H4 (cell line): ENCODE measurements at regions not wholly inside any gene's neighbourhood (a gene's known extent, or its start where the extent isn't known, plus 50 kb on each side); places are given as distances from the start of the nearest gene placed in this dataset.
A peak's percentile ranks its signal among the peaks of the same experiment; 100 is the strongest.
"Not testable (repeated sequence)": the region's sequence is repeated elsewhere in the genome, so short reads cannot be mapped to it uniquely, and the experiment has no call there.

ENCODE experiments used
- DNase-seq: peaks from one replicate; pipeline ENCODE4 v3.0.0-alpha.2; 2015; ENCODE audit warnings: low spot score

DNA sequence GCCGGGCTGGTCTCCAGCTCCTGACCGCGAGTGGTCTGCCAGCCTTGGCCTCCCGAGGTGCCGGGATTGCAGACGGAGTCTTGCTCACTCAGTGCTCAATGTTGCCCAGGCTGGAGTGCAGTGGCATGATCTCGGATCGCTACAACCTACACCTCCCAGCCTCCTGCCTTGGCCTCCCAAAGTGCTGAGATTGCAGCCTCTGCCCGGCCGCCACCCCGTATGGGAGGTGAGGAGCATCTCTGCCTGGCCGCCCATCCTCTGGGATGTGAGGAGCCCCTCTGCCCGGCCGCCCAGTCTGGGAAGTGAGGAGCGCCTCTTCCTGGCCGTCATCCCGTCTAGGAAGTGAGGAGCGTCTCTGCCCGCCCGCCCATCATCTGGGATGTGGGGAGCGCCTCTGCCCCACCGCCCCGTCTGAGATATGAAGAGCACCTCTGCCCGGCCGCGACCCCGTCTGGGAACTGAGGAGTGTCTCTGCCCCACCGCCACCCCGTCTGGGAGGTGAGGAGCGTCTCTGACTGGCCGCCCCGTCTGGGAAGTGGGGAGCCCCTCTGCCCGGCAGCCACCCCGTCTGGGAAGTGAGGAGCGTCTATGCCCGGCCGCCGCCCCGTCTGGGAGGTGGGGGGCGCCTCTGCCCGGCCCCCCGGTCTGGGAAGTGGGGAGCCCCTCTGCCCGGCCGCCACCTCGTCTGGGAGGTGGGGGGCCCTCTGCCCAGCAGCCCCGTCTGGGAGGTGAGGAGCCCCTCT is 861.8 kb upstream of the INTU start:
- DNase-seq = not testable (repeated sequence)

DNA sequence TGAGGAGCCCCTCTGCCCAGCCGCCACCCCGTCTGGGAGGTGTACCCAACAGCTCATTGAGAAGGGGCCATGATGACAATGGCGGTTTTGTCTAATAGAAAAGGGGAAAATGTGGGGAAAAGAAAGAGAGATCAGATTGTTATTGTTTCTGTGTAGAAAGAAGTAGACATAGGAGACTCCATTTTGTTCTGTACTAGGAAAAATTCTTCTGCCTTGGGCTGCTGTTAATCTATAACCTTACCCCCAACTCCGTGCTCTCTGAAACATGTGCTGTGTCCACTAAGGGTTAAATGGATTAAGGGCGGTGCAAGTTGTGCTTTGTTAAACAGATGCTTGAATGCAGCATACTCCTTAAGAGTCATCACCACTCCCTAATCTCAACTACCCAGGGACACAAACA is 861.1 kb upstream of the INTU start:
- DNase-seq = not testable (repeated sequence)

DNA sequence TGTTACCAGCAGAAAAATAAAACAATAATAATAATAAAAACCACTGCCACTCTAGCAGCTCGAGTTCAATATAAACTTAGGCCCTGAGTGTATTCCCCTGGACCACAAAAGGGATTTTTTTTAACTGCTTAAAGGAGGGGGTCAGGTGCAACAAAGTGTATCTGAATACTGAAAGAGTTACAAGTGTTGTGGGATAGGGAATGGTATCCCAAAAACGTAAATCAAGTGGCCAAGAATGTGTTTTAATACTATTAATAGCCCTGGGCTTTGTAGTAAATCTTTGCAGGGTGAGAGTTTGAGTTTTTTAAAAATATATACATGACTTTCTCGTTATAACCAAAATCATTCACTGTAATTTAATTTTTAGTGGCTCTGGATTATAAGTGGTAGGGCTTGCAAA is 860.1 kb upstream of the INTU start:
- DNase-seq = no peak

- DNase-seq = no peak
Observed at GRCh38 chr4:126775485-126776106, 857.2 kb upstream of the INTU start.

GRCh38 chr4:126776361-126776760 is 856.4 kb upstream of the INTU start:
- no peak for DNase-seq

- DNase-seq = peak; percentile 16
Observed at GRCh38 chr4:126777649-126778048, 855.1 kb upstream of the INTU start.

DNA sequence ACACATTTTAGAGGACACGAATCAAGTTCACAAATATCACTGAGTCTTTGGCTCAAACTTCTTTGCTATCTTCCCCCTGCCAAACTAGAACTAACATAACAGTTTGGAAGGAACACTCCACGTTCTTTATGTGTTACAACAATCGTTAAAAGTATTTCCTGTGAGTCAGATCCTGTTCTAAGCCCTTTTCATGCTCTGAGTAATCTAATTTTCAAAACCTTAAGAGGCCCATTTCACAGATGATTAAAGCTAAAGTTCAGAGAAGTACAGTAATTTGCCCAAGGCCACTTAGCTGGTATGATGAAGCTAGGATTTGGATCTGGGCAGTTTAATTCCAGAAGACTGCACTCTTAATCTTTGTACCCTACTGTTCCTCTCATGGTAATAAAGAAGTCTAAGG is 854.4 kb upstream of the INTU start:
- DNase-seq = peak; percentile 41

GRCh38 chr4:126779001-126779400 is 853.8 kb upstream of the INTU start:
- no peak for DNase-seq

- no peak for DNase-seq
Observed at GRCh38 chr4:126779436-126780166, 853.2 kb upstream of the INTU start.

DNA sequence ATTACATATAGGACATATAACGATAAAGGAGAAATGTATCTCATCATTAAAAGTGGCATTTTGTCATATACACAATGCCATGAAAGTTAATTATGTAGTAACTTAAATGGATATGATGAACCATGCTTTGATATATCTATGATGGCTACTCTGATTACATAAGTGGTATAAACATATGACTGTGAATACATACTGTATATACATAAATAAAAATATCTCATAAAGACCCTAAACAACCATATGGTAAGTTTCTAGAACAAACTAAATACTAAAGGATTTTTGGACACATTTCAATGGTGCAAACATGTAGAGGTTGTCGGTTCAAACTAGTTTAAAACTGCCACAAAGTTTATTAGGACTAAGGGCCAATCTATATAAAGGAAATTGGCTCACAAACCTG is 849.6 kb upstream of the INTU start:
- no peak for DNase-seq

DNA sequence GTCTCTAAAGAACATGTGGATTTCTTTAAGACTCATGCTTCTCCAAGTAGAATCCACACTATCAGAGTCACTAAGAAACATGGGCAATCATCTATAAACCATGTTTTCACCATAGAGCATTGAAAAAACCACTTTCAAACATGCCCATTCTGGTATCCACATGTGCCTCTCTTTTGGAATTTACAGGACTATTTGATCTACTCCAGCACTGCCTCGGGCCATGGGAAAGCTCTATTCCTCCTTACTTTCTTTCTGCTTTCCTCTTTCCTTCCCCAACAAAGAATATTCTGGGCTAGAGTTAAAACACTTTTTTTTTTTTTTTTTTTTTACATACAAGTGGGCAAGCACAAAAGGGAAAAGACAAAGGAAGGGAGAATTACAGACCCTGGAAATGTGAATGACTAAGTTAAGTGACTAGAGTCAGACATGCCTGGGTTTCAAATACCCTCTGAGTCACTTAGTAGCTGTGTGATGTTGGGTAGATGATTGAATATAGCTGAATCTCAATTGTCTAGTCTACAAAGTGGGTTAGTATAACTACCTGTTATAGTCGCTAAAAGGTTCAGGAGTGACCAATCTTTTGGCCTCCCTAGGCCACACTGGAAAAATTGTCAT is 847.7 kb upstream of the INTU start:
- no peak for DNase-seq

DNA sequence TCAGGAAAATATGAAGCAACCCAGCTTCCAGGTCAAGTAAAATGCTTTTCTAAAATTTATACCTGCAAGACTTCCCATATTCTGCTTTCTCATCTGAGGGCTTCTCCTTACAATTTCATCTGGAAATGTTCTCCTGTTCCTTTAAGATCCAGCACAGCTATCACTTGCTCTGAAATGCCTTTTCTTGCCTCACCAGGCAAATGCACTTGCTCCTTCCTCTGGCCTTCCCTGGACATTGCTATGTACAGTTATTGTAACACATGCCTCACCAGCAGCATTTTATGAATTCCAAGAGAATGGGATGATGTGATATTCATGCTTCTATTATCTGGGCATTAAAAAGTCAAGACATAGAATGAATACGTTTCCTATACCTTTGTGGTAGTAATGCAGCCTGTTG is 842.1 kb upstream of the INTU start:
- no peak for DNase-seq

- DNase-seq = no peak
Observed at GRCh38 chr4:126794363-126794762, 838.4 kb upstream of the INTU start.

- no peak for DNase-seq
Observed at GRCh38 chr4:126798214-126798613, 834.5 kb upstream of the INTU start.

DNA sequence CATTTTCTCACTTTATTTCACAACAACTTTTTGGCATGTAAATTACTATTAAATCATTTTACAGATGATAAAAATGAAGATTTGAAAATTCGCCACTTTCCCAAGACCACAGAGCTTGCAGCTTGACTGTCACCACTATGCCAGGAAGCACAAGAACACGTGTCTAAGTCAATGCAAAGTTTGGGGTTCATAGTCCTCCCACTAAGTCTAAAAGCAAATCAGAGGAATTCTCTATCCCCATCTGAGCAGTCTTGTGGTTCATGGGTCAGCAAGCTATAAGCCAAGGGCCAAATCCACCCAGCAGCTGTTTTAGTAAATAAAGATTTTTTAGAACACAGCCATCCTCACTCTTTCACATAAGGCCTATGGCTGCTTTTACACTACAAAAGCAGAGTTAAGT is 833.3 kb upstream of the INTU start:
- DNase-seq = no peak

- no peak for DNase-seq
Observed at GRCh38 chr4:126799971-126800574, 832.7 kb upstream of the INTU start.

DNA sequence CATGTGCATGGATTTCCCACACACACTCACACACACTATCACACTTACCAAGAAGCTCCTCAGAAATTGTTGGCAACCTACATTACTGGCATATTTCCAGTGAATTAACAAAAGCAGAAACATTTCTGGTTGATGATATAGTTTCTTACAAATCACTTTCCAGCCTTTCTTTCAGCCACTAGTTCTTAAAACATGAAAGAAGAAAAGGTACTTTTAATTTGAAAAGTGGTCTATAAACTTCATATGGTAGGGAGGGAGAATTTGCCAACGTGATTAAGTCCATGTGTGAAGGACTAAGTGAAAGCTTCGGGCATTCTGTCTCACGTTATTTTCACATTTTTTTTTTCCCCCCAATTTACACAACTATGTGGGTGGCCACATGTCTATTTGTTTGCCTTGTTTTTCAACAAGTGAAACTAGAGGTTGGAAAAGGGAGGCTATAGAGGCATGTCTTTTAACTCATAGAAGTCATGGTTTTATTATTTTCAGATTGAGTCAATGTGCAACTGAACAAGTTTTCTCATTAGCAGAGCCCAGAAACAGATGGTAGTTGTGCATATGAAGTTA is 832.1 kb upstream of the INTU start:
- no peak for DNase-seq

GRCh38 chr4:126807132-126807531 is 825.6 kb upstream of the INTU start:
- no peak for DNase-seq

DNA sequence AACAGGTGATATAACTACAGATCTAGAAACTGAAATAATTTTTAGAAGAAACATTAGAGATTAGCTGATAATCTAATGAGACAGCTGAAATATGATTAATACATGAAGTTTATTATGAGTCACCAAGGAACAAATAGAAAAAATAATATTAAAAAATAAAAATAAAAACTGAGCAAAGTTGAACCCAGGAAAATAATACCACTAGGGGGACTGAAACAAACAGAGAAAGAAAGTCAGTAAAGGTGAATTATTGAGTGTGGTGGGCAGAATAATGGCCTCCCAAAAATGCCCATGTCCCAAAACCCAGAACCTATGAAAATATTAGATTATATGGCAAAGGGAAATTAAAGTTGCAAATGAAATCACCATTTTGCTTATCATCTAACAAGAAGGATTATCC is 820.7 kb upstream of the INTU start:
- no peak for DNase-seq

- no peak for DNase-seq
Observed at GRCh38 chr4:126820631-126821030, 812.1 kb upstream of the INTU start.

- DNase-seq = no peak
Observed at GRCh38 chr4:126821152-126821551, 811.6 kb upstream of the INTU start.

DNA sequence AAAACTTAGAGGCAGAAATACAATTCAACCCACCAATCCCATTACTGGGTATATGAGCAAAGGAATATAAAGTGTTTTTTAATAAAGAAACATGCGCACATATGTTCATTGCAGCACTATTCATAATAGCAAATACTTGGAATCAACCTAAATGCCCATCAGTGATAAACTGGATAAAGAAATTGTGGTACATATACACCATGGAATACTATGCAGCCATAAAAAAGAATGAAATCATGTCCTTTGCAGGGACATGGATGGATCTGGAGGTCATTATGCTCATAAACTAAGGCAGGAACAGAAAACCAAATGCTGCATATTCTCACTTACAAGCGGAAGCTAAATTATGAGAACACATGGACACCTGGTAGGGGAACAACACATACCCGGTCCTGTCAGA is 807.7 kb upstream of the INTU start:
- DNase-seq = no peak
